GM18502 (cell line): ENCODE measurements at regions not wholly inside any gene's neighbourhood (a gene's known extent, or its start where the extent isn't known, plus 50 kb on each side); places are given as distances from the start of the nearest gene placed in this dataset.
"Not testable (repeated sequence)": the region's sequence is repeated elsewhere in the genome, so short reads cannot be mapped to it uniquely, and the experiment has no call there.

Source experiments
- ATAC-seq: cut with Tn5 transposase; IDR thresholded peaks from one replicate; pipeline ENCODE4 v1.9.1; 2021; ENCODE audit warnings: mild to moderate bottlenecking; ENCODE audit not compliant: unreplicated experiment, poor library complexity

DNA sequence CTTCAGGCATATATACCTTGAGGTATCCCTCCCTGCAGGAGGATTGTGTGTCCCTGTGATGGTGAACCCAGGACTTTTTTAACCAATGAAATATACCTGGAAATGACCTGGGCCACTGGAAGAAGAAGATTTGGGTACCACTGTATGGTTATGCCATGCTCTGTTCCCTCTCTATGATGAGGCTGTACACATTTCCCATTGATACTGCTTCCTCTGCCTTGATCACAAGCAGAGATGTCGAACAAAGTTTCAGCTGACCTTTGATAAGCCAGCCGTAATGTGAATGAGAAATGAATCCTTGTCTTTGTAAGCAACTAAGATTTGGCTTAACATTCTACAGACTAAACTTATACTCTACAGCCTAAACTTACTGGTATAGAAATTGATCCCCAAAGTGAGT lies 78.4 kb upstream of the SPOPL start:
- ATAC-seq, result no peak

DNA sequence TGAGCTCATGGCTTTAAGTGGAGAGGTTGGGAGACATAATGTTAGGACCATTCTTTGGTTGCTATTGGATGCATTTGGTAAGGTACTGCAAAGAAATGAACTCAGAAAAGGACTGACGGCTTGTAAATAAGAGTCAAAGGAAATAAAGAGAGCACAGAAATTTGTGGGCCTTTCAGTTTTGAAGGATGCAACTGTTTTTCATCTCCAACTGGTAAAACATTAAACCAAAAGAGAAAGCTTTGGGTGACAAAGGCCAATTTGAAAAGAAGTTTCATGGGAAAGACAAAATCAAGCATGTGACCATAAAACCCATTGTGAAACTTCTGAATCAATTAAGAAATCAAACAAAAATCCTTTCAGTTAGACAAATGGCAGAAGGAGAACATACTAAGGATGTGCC lies 77.8 kb upstream of the SPOPL start:
- ATAC-seq, result no peak

- no peak for ATAC-seq
These were observed 77.0 kb upstream of the SPOPL start for GRCh38 chr2:138424436-138425140.

- ATAC-seq, result not testable (repeated sequence)
These were observed 75.5 kb upstream of the SPOPL start for GRCh38 chr2:138426116-138426515.

- ATAC-seq, result no peak
These were observed 72.7 kb upstream of the SPOPL start for GRCh38 chr2:138428710-138429440.

DNA sequence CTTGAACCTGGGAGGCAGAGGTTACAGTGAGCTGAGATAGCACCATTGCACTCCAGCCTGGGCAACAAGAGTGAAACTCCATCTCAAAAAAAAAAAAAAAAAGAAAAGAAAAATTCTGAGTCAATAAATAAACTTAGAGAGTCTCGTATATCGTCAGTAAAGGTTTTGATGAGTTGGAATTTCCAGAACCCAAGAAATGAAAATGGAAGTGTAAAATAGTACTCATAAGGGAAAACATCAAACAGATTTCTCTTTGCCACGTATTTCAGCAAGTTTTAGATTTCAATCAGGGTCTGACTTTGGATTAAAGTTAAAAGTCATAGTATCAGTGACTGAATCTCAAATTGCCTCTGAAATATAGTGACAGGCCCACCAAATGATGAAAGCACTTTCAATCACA lies 71.4 kb upstream of the SPOPL start:
- ATAC-seq, result no peak

- no peak for ATAC-seq
These were observed 68.6 kb upstream of the SPOPL start for GRCh38 chr2:138432971-138433370.

DNA sequence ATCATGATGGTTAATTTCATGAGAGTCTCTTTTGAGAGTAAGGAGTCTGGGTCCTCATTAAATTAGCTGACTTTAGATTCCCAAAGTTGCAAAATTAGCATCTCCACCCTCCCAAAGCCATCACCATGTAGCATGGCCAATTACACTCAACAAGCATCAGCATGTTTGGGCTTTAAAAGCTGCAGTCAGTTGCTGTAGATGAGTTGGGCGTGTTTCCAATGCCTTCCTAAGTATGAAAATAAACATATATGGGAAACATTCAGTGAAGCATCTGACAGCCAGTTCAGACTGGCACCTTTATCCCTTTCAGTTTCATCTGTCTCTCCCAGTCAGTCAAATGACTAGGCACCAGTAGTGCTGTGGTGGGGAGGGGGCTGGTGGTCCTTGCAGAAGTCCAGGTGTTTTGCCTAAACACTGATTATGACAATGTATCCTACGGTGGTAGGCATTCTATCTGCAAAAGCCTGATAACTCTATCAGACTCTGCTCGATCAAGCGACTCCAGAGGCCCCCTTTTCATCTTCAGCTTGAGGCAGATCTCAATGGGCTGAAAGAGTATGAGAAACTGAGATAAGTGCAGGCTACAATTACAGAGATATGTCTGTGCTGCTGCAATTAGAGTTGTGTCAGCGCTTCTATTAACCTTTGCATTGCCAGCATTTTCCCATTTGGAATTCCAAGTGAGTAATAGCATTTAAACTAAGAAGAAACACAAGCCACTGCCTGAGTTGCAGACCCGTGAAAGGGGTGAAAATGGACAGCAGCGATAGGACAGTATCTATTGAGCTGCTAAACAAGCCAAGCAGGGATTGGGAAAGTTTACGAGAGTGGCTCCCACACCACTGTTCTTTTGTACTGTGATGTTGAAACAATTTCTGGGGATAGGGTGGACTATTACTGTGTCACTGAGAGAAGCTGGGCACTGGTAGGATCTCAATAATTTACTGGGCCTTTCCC lies 67.3 kb upstream of the SPOPL start:
- ATAC-seq, result no peak

- no peak for ATAC-seq
These were observed 65.9 kb upstream of the SPOPL start for GRCh38 chr2:138435701-138436100.

- no peak for ATAC-seq
These were observed 61.8 kb upstream of the SPOPL start for GRCh38 chr2:138439733-138440132.

GRCh38 chr2:138440759-138441158 lies 60.8 kb upstream of the SPOPL start:
- no peak for ATAC-seq

- ATAC-seq, result no peak
These were observed 59.7 kb upstream of the SPOPL start for GRCh38 chr2:138441916-138442315.

DNA sequence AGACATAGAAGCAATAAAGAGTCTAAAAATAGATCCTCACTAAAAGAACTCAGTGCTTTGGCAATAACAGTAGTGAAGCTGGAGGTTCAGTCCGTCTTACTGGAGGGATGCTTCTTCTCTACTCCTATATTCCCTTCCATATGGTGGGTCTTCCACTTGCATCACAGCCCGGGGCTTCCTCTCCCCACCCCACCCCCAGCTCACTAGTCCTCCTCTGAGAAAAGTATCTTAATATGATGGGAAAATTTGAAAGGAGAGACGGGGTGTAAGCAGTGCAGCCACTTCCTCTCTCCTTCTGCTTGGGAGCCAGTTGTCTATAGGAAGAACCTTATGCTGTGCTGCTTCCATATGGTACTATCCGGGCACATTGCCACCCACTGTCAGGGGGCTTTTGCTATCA lies 57.2 kb upstream of the SPOPL start:
- no peak for ATAC-seq

DNA sequence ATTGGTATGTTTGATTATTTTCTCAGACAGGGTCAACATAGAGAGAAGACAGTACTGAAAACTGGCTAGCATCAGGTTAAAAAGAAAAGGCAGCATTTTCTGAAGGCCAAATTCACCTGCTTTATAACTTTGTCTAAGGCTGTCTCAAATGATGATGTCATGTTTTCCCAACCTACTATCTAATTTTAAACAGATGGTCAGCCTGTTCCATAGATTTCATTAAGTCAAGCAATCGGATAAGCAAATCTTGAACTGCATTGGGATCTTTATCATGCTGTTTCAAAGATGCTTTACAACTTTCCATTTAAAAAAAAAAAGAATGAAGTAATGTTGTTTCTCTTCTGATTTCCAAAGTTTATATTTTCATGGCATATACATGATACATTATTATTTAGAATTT lies 56.3 kb upstream of the SPOPL start:
- no peak for ATAC-seq

DNA sequence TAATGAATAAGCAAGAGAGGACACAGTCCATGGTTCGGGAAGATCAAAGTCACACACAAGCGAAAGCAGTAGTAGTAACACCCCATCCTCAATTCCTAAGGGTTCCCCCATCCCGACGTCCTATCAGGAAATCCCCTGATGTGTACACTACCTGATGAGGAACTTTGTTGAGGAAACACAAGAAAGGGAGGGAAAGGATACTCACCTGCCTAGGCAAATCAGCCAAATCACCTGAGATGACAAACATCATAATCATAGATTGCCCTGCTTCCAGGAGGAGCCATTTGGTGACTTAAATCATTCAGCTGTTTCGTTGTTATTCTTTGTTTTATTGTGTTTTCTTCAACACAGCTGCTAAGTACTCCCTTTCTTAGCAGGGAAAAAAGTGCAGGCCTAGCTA lies 55.5 kb upstream of the SPOPL start:
- ATAC-seq, result no peak

- ATAC-seq, result no peak
These were observed 53.5 kb upstream of the SPOPL start for GRCh38 chr2:138447889-138448570.
